ENCODE measurements at regions not wholly inside any gene's neighbourhood (a gene's known extent, or its start where the extent isn't known, plus 50 kb on each side); places are given as distances from the start of the nearest gene placed in this dataset.
"Not testable (repeated sequence)": the region's sequence is repeated elsewhere in the genome, so short reads cannot be mapped to it uniquely, and the experiment has no call there.

DNA sequence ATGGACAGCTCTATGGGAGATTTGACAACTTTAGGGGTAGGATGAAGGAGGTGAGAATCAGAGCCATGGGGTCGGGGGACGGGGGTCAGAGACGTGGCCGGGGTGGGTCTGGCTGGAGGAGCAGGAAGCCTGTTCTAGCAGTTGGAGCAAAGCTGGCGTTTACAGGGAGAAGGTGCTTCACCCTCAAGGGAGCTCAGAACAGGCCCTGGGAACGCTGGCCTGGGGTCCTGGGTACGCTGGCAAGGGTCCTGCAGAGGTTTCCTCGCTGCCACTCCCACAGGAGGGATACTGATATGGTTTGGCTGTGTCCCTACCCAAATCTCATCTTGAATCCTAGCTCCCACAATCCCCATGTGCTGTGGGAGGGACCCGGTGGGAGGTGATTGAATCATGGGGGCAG is 205.0 kb upstream of the ARL4C start:
- in situ Hi-C loops (cut with HindIII; ENCODE audit: low sequenced_read_pairs) = no loop called here

DNA sequence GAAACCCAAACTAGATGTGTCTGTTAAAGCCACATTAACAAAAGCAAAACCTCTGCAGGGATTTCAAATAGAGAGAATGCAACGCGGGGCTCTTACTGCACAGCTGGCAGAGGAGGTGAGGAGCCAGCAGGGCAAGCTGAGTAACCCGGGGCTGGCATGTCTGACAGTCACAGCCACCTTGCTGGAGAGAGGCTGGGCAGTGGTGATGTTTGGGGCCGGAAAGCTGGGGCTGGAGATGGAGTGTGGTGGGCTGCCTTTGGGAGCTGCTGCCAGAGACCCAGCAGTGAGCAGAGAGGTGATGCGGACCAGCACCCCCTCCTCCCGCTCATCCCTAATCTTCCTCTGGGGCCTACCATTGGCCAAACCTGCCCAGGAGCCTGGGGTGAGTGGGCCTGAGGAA is 204.5 kb upstream of the ARL4C start:
- in situ Hi-C loops (cut with HindIII; ENCODE audit: low sequenced_read_pairs) = no loop called here

DNA sequence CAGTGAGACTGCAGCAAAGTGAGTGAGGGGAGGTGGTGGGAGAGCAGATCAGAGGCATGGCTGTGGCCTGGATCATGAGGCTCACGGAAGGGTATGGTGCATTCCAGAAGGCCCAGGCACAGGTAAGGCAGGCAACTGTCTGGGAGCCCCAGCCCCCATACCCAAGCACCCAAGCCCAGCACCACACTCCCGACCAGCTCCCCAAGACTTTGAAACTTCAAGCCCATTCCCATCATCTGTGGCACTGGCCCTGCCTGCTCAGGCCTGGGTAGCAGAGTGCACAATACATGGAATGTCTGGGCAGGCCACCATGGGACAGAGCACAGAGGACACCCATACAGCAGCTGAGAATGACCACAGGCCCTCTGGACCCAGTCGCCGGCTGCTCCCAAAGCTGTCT is 202.6 kb upstream of the ARL4C start:
- in situ Hi-C loops (cut with HindIII; ENCODE audit: low sequenced_read_pairs) = no loop called here

DNA sequence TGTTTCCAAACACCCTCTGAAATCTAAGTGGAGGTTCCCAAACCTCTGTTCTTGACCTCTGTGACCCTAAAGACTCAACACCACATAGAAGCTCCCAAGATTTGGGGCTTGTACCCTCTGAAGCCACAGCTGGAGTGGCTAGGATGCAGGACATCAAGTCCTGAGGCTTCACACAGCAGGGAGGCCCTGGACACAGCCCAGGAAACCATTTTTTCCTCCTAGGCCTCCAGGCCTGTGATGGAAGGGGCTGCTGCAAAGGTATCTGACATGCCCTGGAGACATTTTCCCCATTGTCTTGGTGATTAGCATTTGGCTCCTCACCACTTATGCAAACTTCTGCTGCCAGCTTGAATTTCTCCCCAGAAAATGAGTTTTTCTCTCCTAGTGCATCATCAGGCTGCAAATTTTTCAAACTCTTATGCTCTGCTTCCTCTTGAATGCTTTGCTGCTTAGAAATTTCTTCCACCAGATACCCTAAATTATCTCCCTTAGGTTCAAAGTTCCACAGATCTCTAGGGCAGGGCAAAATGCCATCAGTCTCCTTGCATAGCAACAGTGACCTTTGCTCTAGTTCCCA is 200.5 kb upstream of the ARL4C start:
- in situ Hi-C loops (cut with HindIII; ENCODE audit: low sequenced_read_pairs) = not testable (repeated sequence)

DNA sequence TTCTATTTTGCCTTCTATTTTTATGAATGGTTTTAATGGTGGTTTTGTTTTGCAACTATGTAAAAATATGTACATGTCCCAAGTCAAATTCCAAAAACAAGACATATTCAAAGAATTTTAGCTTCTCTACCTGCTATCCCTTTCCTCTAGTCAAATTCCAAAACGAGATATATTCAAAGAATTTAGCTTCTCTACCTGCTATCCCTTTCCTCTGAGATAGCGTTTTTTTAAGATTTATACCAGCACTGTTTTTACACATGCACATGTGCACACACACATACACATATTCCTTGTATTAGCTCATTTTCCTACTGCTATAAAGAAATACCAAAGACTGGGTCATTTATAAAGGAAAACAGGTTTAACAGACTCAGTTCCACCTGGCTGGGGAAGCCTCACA is 199.1 kb upstream of the ARL4C start:
- in situ Hi-C loops (cut with HindIII; ENCODE audit: low sequenced_read_pairs) = no loop called here

DNA sequence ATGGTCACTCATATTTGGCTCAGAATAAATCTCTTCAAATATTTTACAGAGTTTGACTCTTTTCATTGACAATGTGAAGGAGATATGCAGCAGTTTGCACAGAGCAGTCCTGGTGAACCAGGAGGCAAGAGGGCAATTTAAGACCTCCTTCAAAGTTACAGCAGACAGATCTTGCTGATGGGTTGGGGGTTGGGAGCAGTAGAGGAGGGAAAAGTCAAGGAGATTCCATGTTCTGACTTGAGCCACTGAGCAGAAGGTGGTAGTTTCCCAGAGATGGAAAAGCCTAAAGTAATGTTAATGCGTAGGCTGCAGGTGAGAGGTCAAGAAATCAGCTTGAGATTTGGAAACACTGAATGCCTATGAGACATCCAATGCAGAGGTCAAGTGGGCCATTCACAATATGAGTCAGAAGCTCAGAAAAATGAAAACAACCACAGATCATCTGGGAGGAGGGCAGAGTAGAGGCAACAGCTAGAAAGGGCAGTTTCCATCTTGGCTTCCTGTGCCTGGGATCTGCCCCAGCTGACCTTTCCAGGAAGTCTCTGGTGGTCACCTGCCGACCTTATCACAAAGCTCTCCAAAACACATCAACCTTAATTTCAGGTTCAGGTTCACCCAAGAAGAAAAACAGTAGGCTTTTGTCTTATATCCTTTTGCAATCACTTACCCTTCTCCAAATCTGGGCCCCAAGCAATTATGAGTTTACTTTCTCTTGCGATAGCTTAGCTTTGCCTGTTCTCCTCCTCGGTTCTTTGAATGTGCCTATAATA is 197.5 kb upstream of the ARL4C start:
- in situ Hi-C loops (cut with HindIII; ENCODE audit: low sequenced_read_pairs) = no loop called here

DNA sequence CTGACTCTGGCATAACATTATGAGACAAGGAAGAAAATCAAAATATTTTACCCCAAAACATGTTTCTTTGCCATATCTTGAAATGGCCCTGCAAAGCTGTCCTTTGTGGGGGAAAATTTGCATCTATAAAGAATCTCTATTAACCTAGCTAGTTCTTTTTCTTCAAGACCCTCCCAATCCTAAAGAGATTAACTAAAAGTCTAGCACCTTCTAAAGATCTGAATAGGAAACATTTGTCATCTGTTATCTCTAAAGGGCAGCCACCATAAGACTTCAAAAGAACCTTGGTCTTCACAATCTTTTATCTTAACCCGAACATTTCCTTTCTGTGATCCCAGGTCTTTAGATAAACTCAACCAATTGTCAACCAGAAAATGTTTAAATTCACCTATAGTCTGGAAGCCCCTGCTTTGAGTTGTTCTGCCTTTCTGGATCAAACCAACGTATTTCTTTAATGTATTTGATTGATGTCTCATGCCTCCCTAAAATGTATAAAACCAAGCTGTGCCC is 196.9 kb upstream of the ARL4C start:
- in situ Hi-C loops (cut with HindIII; ENCODE audit: low sequenced_read_pairs) = not testable (repeated sequence)

DNA sequence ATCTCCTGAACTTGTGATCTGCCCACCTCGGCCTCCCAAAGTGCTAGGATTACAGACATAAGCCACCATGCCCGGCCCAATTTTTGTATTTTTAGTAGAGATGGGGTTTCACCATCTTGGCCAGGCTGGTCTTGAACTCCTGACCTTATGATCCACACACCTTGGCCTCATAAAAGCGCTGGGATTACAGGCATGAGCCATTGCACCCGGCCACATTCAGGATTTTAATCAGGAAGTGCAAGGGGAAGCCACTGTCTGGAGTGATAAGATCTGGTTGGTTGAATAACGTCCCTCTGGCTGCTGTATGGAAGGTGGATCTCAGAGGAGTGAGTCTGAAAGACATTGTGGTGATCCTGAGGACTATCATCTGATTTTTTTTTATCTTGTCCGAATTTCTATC is 196.3 kb upstream of the ARL4C start:
- in situ Hi-C loops (cut with HindIII; ENCODE audit: low sequenced_read_pairs) = not testable (repeated sequence)

DNA sequence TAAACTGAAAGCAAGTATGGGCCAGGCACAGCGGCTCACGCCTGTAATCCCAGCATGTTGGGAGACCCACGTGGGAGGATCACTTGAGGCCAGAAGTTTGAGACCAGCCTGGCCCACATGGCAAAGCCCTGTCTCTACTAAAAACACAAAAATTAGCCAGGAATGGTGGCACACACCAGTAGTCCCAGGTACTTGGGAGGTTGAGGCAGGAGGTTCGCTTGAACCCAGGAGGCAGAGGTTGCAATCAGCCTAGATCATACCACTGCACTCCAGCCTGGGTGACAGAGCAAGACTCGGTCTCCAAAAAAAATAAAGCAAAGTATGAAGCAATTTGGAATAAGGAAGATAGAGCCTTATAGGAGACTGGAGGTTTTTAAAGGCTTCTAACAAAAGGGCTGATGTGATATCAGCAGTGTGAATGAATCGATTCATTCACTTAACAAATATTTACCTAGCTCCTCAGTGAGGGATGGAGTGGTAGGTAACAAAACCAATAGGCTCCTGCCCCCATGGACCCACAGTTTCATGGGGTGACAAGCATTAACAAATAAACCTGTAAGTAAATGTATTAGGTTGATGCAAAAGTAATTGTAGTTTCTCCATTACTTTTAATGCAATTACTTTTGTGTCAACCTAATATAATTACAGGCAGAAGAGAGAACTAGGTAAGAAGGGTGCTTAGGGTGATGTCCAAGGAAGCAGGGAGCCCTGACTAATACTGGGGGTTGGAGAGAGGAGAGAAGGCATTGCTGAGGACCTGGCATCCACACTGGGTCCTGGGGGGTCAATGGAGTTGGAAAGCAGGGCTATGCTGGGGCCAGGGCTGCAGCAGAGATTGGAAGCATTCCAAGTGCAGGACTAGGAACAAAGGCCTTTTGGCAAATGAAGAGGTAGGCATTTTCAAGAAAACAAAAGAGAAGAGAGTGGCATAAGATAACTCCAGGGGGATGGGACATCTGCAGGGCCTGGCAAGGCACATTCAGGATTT is 195.4 kb upstream of the ARL4C start:
- in situ Hi-C loops (cut with HindIII; ENCODE audit: low sequenced_read_pairs) = no loop called here

DNA sequence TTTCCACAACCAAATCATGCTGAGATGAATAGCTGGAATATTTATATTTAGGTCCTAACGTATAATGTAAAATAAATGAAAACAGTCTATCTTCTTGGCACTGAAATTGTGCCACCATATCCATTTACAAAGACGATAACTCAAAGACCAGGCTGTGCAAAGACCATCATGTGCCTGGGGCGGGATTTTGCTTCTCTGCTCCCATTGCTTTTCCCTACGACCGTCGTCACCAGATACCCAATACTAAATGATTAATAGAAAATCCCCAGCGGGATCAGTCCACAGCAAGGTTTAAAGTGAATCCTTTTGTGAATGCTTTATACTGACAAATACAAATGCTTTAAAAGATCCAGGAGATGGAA is 194.3 kb upstream of the ARL4C start:
- in situ Hi-C loops (cut with HindIII; ENCODE audit: low sequenced_read_pairs) = no loop called here

DNA sequence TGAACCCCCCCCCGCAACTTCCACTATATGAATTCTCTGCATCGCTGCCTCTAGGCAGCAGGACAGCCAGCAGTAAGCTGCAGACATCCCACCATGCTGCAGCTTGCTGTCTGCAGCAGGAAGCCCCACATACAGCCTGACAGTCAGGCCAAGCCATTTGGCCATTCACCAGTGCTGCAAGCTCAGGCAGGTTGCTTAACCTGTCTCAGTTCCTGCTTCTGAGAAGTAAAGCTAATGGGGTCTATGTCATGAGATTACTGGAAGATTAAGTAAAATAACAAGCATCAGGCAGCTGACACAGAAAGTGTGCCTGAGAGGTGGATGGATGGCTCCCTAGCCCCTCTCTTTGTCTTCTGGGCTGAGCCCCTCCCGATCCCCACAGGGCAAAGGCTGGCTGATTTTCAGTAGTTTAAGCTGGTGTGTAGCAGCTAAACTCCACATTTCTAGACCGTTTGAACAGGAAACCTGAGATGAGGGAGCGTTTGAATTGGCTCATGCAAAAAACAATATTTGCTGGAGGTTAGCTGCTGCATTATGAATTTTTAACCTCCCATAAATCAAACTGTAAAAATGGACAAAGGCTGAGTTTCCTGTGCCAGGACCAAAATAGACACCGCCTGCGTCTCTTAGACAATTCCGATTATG is 193.8 kb upstream of the ARL4C start:
- in situ Hi-C loops (cut with HindIII; ENCODE audit: low sequenced_read_pairs) = no loop called here

DNA sequence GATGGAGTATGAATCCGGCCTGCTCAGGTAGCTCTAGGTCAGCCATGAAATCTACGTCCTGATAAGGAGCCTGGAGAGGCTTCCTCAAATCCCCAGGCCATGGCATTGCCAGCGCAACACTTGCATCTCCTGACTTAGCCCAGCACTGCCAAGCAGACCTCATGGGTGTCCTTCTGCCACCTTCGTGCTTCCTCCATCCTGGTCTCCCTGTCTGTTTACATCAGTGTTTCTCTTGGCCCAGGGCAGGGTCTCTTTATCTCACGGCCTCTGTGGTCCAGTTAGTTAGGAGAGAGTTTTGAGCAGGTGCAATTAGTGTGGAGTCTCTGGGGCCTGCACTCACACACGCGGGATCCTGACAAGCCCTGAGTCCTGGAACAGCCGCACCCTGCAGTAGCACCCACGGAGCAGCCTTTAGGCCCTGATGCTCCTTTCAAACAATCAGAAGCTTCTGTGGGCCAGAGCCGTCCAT is 193.1 kb upstream of the ARL4C start:
- in situ Hi-C loops (cut with HindIII; ENCODE audit: low sequenced_read_pairs) = no loop called here

DNA sequence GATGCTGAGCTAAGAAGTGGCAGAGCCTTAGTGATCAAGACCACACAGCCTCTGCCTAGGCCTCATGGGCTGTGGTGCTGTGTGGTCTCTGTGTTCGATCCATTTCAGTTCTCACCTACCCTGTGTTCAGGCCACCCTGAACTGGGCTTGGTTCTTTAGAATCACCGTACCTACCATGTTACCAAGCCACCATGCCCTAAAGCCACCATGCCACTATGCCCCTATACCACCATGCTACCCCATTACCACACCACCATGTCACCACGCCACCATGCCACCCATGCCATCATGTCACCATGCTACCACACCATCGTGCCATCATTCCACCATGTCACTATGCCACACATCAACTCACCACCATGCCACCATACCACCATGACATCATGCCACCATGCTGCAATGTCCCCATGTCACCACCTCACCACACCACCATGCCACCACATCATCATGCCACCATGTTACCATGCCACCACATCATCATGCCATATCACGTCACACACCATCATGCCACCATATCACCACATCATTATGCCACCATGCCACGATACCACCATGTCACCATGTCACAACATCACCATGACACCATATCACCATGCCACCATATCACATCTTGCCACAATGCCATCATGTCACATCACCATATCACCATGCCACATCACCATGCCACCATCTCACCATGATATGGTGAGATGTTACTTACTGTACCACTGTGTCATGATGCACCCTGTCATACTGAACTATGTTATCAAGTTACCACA is 191.0 kb upstream of the ARL4C start:
- in situ Hi-C loops (cut with HindIII; ENCODE audit: low sequenced_read_pairs) = no loop called here

DNA sequence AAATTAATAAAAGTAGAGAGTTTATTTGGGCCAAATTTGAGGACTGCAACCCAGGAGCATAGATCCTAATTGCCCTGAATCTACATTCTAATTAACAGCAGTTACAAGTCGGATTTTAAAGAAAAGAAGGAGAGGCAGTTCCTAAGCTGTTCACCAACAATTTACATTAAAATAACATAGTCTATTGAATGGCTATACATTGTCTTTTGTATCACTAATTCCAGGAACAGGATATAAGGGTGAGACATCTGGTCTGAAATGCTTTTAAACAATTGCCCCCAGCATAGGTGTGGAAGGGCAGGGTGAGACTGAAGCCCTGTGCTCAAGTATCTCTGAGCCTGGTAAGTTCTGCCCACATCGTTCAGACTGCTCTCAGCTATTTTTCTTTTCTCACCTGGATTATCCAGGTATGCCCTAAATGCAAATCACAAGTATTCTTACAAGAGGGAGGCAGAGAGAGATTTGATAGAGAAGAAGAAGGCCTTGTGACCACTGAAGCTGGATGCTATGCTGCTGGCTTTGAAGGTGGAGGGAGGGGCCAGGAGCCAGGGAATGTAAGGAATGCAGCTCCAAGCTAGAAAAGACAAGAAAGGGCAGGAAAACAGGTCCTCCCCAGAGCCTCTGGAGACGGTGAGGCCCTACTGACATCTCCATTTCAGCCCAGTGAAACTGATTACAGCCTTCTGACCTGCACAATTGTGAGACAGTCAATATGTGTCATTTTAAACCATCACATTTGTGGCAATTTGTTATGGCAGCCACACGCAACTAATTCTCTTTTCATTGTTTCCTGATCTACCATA is 189.4 kb upstream of the ARL4C start:
- in situ Hi-C loops (cut with HindIII; ENCODE audit: low sequenced_read_pairs) = no loop called here

DNA sequence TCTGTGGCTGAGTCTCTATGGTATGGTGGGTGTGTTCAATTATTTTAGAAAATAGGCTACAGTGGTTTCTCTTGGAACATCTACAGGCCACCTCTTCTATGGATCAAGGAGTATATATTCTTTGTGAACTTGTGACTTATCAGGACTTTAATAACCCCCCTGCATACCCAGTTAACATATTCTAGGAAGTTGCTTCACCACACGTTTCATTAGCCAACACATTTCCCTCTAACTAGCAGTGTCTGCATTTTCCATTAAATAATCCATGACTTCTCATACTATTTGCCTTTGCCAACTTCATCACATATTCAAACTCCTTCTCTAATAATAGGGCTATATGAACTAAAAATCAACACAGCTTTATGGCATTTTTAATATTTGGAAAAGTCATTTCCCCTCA is 187.6 kb upstream of the ARL4C start:
- in situ Hi-C loops (cut with HindIII; ENCODE audit: low sequenced_read_pairs) = no loop called here

DNA sequence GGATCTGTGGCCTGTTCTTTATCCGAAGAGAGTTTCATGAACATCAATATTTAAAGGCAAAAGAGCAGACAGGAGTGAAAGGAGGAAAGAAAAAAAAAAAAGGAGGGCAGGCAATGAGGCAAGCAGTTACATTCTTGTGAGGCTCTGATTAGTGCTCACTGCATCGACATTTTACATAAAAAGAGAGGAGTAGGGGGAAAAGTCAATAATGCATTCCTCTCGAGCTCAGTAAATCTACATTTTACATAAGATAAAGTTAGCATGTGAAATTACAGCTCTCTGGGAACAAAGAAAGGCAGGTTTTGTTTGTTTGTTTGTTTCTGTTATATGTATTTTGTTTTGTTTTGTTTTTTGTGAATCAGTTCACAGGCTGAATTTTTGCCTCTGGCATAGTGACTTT is 187.1 kb upstream of the ARL4C start:
- in situ Hi-C loops (cut with HindIII; ENCODE audit: low sequenced_read_pairs) = no loop called here

DNA sequence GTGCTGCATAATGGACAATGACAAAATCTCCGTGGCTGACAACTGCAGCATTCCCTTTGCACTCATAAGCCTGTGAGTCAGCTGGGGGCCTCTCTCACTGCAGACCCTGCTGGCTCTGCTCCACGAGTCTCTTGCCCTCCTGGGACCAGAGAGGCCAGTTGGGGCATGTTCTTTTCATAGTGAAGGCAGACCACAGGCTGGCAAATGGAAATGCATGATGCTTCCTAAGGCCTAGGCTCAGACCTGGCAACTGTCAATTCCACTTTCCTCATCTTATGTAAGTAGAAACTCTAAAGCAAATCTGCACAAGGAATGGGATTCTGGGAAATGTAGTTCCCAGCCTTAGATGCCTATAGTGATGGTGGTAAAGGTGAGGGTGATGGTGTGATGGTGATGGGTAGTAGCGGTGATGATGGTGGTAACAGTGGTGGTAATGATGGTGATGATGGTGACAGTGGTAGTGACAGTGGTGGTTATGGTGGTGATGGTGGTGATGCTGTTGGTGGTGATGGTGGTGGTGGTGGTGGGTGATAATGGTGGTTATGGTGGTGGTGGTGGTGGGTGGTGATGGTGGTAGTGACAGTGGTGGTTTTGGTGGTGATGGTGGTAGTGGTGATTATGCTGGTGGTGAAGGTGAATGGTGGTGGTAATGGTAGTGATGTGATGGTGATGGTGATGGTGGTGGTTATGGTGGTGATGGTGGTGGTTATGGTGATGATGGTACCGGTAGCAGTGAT is 185.8 kb upstream of the ARL4C start:
- in situ Hi-C loops (cut with HindIII; ENCODE audit: low sequenced_read_pairs) = no loop called here

DNA sequence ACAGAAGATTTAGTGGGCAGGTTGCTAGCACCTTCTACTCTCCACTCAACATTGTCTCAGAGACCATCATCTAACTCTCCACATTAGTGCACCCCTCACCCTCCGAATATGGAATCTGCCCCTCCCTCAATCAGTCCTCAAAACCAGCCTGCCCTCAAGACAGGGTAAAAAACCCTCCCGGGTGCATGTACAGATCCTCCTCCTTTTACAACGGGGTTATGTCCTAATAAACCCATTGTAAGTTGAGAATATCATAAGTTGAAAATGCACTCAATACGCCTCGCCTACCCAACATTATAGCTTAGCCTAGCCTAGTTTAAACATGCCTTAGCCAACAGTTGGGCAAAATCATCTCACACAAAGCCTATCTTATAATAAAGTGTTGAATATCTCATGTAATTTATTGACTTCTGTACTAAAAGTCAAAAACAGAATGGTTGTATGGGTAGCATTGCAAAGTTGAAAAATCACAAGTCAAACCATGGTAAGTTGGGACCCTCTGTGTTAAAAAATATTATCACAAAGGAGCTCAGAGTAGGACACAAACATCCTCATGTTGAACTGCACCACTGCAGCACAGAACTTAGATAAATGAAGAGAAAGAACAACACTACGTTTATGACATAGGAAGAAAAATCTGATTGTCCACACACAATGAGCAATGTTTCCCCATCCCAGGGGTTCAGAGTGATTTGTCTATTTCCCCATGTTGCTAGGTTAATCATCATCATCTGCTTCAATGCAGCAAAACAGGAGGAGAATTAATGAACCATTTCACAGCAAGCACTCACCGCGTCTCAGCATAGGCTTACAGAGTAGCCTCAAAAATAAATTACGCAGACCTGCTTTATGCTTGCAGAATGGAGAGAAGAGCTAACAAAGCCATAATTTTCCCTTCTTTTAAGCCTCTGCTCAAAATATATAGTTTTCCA is 184.1 kb upstream of the ARL4C start:
- in situ Hi-C loops (cut with HindIII; ENCODE audit: low sequenced_read_pairs) = no loop called here
